GM18511 (cell line): ENCODE measurements at regions not wholly inside any gene's neighbourhood (a gene's known extent, or its start where the extent isn't known, plus 50 kb on each side); places are given as distances from the start of the nearest gene placed in this dataset.

Experiments
- ATAC-seq: cut with Tn5 transposase; IDR thresholded peaks from one replicate; pipeline ENCODE4 v1.9.1; 2021; ENCODE audit warnings: mild to moderate bottlenecking, moderate library complexity; ENCODE audit not compliant: unreplicated experiment

DNA sequence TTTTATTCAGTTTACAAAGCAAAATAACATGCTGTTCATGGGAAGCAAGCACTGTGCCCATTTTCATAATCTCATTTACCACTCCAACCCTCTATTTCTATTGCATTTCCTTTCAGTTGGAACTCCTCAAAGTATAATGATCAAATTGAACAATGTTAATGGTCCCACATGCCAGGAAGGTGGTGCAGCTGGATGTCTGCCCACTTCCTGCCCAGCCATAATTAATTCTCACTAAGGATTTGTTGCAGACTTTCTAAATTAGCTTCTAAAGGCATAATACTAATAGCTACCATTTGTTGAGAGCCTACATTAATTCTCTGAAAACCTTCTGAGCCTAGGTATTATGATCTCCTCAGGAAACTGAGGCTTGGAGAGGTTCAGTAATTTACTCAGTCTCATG lies 316.1 kb upstream of the TPM1 start:
- ATAC-seq: no peak

DNA sequence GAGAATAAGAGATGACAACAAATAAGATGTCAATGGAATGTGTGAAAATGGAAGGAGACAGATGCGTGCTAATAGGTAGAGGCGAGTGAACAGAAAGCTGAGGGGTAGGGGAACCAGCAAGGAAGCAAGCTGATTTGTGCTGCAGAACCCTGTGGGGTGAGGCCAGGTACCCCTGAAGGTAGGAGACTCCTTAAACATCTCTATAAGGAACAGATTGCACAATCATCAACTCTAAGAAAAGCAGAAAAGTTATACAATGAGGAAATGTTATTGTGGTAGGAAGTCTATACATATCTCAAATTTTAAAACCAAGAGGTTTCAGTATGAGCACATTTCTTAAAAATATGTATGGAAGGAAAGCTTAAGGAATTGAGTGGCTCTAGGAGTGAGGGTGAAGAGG lies 315.0 kb upstream of the TPM1 start:
- ATAC-seq: no peak

DNA sequence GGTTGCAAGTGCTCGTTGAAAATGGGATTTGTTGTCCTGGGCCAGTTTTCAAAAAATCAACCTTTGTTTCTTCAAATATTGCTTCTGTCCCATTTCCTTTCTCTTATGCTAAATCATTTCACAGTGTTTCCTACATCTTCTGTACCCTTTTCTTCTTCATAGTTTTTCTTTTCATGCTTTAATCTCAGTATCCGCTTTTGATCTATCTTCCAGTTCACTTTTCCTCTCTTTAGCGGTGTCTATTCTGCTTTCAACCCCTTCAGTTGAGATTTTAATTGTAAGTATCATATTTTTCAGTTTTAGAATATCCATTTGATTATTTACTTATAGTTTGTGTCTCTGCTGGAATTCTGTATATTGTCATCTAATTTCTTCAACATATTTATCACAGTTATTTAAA lies 311.7 kb upstream of the TPM1 start:
- no peak for ATAC-seq

DNA sequence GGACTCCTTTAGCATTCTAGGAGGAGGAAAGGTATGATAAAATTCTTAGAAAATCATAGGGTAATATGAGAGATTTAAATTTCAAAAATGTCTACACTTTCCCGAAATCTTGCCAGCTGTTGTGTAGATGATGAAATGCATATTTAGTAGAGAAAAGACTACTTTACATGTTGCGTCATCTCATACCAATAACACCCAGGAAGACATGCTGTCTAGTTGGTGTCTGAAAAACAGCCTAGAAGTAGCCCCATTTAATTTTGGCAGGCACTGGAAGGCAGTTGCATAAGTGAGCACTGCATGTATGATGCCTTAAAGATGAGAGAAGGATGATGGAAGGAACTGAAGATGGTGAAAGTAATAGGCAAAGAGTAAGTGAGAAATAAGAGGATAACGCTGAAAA lies 310.5 kb upstream of the TPM1 start:
- no peak for ATAC-seq

DNA sequence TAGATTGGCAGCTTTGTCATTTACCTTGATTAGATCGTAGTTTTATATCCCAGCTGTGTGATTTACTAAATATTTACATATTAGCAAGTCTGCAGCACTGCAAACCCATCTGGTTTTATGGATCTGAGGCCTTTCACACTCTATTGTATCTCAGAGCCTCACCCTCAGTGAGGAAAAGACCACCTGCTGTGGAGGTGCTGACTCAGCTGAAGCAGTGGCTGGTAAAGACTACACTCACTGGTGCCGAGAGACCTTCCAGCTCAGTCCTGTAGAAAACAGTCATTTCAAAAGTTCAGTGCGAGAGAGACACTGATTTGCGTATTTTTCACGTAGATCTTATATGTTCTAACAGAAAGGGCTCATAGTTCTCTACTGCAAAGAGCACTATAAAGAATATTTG lies 307.8 kb upstream of the TPM1 start:
- ATAC-seq: no peak

DNA sequence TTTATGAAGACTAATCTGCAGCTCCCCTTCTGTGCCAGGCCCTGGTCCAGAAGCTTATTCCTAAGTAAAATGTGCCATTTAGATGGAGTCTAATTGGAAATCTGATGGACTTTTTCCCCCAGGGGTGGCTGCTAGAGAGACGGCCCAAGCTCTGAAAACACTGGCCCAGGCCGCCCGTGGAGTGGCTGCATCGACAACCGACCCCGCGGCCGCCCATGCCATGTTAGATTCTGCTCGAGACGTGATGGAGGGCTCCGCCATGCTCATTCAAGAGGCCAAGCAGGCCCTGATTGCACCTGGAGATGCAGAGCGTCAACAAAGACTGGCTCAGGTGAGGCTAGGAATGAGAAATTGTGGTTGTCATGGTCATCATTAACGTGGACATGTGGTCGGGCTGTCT lies 305.8 kb upstream of the TPM1 start:
- no peak for ATAC-seq

DNA sequence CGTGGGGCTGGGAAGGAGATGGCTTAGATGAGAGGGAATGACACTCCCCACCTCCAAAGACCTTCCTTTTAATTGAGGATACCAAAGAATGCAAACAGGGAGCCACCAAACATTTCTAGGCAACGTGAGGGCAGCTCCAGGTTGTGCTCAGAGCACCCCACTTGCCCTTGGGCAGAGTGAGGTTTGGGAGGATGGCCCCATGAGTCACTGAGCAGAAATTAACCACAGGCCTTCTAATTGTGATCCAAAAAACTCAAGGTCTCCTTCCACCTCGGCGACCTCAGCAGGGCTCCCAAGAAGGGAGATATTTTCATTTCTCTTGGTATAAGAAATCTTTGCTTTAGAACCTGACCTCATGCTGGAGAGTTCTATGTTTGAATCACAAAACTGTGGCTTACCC lies 305.0 kb upstream of the TPM1 start:
- ATAC-seq: no peak

DNA sequence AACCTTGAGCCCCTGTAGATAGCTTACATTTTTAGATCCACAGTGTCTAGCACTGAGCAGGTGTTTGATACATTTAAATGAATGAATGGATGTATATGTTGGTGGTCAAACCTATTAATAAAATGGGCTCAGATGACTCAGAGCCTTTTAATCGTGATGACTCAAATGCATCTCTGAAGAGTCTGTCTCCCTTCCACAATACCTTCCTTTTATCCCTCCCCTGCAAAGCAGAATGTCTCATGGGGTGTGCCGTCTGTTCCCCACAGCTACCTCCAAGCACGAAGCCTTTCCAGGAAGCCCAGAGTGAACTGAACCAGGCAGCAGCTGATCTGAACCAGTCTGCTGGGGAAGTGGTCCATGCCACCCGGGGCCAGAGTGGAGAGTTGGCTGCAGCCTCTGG lies 303.5 kb upstream of the TPM1 start:
- ATAC-seq: no peak

DNA sequence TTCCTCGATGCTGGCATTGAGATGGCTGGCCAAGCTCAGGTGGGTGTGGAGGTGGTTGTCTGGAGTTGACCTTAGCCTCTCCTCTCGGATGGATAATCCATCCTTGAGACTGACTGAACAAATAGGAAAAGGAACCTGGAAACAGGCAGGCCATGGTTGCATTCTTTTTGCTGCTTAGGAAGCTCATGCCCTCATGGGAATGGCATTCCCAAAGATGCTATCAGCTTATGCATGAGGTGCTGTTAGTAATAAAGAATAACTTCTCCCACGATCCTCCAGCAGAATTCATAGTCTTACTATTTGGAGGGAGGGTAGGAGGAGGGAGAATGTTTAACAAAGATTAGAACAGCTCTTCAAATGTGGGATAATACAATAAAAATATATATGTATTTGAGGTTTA lies 303.0 kb upstream of the TPM1 start:
- no peak for ATAC-seq

DNA sequence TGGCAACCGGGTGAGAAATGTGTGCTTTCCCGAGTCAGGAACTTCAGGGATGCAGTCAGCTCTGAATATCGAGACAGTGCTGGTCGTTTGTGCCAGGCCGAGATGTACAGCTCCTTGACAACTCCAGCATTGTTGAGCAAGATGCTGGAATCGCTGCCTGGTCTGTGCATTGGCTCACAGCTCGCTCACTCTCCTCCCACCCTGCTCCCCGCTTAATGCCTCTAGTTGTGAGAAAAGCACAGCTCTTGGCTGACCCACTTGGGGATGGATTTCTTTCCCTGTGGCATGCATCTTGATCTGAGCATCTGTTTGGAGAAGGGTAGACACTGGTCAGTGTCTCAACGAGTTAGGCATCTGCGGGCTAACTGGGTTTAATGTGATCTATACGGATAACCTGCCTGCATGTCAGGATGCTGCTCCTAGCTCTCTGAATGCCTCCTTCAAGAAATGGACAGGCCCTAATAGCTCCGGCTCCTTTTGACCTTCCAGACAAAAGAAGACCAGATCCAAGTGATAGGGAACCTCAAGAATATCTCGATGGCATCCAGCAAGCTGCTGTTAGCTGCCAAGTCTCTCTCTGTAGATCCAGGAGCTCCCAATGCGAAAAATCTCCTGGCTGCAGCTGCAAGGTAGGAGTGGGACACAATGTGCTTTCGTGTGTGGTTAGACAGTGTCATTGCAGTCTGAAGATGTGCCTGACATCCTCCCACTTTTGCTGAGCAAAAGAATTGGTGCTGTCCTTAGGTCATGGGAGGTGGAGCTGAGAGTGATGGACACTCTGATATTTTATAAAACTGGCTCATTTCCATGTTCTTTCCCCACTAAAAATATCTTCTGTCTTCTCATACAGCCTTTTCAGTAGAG lies 302.2 kb upstream of the TPM1 start:
- ATAC-seq: no peak

DNA sequence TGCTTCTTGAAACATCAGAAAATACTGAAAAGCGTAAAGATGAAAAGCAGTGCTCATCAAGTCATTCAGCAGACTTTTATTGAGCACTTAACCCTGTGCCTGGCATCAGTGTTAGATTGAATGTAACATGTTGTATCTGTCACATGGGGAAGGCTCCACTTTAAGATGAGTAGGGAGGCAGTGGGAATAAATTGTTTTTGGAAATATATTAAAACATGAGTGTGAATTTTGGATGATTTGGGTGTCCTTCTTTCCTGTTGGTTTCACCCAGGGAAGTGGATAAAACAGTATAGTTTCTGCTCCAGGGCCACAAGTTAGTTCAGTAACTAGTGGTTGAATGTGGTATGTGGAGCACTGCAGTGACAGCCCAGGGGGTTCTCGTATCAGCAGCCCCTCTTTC lies 301.4 kb upstream of the TPM1 start:
- no peak for ATAC-seq

DNA sequence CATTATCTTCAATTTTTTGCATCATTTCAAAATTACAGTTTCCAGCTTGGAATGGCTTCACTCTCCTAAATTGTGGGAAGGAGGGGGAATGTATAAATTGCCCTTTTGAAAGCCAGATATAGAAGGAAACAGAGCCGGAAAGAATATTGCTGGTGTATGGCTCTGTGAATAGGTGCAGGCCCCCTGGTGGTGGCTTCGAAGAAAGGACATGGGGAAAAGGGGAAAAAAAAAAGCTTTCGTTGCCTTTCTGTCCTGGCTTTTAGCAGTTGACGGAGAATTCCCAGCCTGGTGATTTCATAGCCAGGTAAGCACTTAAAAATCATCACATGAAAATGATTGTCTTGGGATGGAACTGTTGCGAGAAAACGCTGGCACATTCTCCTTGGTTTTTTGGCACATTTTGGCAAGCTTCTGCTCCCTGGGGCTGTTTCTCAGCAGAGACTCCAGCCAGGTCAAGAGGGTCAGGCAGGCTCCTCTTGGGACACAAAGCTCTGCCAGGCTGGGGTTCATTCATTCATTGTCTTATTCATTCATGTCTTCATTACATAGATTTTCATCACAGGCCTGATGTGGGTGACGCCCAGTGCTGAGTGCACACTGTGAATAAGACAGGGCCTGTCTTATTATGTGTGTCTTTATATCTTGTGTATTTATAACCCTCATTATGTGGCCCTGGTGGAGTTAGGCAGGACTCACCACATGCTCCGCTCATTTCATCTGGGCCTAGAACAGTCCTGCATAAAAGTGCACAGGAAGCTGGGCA lies 300.0 kb upstream of the TPM1 start:
- no peak for ATAC-seq

DNA sequence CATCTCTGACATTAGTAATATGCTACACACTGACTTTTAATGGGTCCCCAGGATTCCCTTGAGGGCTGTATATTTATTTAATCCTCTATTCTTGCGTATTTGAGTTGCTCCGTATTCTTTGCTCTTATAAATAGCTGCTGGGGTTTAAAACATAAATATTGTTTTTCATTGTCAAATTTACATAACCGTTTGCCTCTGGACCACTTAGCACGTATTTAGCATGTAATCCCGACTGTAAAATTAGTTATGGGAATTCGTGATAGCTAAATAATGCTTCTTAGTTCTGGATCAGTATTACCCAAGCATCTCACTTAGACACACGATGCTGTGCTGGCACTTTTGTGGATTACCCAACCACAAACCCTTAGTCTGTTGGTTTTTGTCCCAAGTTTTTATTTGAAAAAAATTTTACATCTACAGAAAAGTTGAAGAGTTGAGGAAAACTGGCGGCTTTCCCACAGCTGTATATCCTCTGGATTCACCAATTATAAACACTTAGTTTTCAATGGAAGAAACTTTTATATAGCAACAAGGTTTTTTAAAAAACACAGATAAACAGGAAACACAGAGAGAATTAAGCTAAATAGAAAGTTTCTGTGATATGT lies 296.8 kb upstream of the TPM1 start:
- no peak for ATAC-seq

DNA sequence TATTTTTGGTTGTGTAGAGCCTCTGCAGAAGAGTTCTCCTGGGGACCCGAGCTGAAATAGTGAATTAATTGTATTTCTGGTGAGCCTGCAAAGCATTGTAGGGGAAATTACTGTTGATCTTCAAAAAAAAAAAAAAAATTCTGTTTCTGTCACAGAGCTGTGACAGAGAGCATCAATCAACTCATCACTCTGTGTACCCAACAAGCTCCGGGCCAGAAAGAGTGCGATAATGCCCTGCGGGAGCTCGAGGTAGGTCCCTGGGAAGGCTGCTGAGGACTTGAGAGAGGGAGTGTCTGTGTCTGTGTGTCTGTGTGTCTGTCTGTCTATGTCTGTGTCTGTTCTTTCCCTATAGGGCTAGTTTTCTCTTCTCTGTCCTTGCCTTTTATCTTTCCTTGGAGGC lies 294.4 kb upstream of the TPM1 start:
- ATAC-seq: no peak

DNA sequence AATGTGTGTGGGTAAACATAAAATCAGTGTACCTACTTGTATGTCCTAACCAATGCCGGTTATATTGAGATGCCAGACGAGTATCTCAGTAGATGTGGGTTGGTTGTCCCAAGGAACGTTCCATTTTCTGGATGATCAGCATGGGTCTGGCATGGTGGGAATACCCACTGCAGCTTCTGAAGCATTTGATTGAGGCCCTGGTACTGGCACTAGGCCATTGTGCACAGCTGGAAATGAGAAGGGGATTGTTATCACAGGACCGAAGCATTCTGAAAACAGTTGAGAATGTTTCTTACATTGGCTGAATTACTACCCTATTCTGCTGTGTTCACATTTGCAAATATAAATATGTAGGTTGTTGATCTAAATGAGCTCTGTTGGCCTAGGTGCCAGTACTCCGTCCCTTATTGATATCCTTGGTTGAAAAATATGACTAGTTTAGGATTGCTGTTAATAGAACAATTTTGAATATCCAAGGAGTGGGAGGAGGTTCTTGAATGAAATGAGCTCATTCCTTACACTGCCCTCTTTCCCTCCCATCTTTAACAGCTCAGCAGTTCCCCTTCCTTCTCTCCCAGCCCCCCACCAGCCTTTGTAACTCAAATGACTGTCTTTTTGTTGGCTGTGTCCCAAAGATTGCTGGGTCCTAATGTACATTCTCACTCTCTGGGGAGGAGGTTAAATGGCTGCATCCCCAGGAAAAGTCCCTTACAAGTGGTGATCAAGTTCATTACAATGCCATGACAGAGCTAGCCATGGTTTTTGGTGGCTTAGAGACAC lies 293.3 kb upstream of the TPM1 start:
- ATAC-seq: no peak

DNA sequence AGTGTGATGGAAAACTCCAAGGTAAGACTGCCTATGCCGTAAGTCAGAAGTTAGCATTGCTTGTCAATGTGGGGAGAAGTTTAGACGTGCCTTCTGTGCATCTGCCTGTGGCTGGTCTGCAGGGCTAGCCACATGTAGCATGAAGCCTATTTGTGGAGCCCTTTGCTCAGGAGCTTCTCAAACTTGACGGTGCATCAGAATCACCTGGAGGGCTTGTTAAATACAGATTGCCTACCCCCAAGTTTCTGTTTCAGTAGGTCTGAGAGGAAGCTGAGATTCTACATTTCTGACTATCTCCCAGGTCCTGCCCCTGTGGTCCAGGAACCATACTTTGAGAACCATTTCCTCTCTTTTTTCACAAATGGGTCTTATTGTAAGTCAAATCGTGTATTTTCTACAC lies 292.1 kb upstream of the TPM1 start:
- no peak for ATAC-seq

DNA sequence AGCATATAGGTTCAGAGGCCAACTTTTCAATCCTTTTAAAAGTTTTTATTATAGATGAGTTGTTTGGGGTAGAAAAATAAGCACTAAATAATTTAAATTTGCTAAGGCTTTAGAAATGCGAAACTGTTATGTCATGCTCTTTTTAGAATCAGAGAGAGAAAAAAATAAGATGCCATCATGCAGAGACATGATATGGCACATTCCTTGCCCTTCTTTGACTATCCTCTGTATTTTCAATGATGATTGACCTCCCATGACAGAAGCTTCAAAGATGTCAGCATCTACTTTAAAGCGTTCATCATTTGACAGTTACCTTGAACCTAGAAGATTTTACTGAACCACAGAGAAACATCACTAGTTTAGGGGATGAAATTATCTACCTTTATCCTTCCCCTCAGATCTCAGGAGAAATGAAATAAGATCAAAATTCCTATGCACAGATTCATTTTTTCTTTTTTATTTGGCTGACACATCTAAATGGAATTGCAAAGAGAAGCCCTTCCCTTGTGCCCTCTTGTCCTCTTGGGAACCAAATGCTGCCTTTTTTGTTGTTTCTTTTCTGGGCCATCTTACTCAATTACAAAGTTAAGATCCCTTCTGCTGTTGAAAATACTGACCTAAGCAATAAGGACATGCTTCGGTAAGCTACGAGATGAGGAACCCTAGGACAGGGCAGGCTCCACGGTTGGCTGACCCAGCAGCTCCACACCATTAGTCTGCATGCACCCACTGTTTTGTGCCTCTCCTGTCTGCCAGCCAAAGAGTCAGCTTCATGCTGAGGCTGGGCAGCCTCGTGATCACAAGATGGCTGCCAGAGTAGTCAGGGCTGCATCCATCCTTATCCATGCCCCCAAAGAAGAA lies 289.7 kb upstream of the TPM1 start:
- no peak for ATAC-seq

DNA sequence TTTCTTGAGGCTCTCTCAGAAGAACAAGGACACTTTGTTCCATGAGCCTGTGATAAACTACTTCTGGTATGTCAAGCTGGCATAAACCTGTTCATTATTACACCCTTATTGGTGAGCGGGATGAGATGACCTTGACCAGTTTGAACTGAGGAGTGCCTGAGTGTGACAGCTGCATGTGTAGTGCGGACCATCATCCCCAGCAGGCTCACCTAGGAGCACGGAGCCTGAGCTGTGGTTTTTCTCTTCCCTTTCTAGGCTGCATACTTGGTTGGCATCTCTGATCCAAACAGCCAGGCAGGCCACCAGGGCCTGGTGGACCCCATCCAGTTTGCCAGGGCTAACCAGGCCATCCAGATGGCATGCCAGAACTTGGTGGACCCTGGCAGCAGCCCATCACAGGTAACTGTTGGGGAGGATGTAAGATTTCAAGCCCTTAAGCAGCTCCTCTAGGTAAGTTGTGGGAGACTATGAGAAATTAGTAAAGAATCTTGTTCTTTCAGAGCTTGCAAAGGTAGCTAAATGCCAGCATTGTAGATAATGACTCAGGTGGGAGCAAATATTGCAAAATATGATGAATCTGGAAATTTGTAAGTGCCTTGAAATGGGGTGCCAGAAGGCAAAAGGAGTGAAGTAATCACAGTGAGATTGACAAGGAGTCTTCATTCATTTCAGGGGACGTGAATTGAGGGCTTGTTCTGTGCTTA lies 288.9 kb upstream of the TPM1 start:
- ATAC-seq: no peak

DNA sequence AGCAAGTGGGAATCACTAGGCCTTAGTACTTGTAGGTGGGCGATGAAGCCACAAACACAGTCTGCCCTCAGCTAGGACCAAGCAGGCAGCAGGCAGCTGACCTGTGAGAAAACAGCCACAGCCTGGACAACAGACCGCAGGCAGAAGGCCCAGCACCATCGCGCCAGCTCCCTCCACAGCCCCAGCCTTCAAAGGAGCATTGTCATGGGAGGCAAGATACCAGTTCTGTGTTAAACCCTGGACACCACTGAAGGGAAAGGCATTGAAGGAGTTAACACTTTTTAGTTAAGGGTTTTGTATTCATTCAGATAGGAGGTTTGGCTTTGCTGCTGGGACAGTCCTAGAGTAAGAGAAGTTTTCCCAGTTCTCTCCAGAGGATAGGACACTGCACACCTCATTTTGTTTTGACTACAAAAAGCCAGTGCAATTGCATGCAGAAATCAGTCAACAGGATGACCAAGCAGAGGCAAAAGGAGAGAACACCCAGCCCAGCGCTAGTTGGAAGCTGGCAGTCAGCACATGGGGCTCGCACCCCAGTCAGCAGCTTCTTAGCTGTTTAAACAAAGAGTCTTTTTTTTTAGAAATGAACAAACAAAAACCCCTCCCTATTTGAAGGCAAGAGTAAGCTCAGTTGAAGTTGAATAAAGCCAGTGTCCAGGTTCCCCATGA lies 286.1 kb upstream of the TPM1 start:
- ATAC-seq: no peak
